Fibroblast of the aortic adventitia (primary cell): ENCODE measurements at regions not wholly inside any gene's neighbourhood (a gene's known extent, or its start where the extent isn't known, plus 50 kb on each side); places are given as distances from the start of the nearest gene placed in this dataset.

Experiments used
- DNase-seq: peaks from one replicate; pipeline ENCODE4 v3.0.0-alpha.2; 2010; ENCODE audit warnings: low read depth
- H3K4me3 ChIP-seq: 2 replicates; pipeline ENCODE4 v1.5.1; 2011; ENCODE audit warnings: low read depth, mild to moderate bottlenecking, control low read depth, low read length, moderate library complexity
- TF ChIP-seq, protein P1 (sequence below): IDR thresholded peaks from 2 replicates; pipeline ENCODE4 v1.5.1; 2011; ENCODE audit warnings: mild to moderate bottlenecking, low read length, control low read depth, inconsistent platforms; ENCODE audit not compliant: insufficient read depth

DNA sequence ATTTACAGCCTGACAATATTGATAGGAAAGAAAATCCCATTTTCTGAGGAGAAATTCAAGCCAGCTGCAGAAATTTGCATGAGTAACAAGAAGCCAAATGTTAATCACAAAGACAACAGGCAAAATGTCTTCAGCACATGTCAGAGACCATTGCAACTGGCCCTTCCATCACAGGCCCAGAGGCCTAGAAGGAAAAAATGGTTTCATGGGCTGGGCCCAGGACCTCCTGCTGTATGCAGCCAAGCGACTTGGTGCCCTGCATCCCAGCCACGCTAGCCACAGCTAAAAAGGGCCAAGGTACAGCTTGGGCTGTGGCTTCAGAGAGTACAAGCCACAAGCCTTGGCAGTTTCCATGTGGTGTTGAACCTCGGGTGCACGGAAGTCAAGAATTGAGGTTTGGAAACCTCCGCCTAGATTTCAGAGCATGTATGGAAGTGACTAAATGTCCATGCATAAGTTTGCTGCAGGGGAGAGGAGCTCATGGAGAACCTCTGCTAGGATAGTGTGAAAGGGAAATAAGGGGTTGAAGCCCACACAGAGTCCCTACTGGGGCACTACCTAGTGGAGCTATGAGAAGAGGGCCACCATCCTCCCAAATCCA, 1474.0 kb downstream of the PCDH9 start:
- DNase-seq, result no peak
- TF ChIP-seq, protein P1, sequence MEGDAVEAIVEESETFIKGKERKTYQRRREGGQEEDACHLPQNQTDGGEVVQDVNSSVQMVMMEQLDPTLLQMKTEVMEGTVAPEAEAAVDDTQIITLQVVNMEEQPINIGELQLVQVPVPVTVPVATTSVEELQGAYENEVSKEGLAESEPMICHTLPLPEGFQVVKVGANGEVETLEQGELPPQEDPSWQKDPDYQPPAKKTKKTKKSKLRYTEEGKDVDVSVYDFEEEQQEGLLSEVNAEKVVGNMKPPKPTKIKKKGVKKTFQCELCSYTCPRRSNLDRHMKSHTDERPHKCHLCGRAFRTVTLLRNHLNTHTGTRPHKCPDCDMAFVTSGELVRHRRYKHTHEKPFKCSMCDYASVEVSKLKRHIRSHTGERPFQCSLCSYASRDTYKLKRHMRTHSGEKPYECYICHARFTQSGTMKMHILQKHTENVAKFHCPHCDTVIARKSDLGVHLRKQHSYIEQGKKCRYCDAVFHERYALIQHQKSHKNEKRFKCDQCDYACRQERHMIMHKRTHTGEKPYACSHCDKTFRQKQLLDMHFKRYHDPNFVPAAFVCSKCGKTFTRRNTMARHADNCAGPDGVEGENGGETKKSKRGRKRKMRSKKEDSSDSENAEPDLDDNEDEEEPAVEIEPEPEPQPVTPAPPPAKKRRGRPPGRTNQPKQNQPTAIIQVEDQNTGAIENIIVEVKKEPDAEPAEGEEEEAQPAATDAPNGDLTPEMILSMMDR, result no peak
- H3K4me3 ChIP-seq, result no peak overlapping the region

DNA sequence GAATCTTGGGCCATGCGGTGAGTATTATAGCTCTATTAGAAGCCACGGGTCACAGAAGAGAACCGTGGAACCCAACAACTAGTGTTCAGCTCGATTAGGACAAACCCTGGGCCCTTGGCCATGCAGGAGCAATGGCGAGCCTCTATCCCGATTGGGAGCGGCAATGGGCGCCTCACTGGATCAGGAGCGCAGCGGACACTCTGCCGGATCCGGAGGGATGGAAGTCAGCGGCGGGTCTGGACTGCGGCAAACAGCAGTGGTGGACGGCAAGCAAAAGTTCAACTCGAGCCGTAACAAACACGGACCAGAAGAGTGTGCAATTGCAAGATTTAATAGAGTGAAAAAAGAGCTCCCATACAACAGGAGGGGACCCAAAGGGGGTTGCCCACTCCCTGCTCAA, 1481.9 kb downstream of the PCDH9 start:
- H3K4me3 ChIP-seq, result no peak overlapping the region
- no peak for DNase-seq
- TF ChIP-seq, protein P1, result no peak

DNA sequence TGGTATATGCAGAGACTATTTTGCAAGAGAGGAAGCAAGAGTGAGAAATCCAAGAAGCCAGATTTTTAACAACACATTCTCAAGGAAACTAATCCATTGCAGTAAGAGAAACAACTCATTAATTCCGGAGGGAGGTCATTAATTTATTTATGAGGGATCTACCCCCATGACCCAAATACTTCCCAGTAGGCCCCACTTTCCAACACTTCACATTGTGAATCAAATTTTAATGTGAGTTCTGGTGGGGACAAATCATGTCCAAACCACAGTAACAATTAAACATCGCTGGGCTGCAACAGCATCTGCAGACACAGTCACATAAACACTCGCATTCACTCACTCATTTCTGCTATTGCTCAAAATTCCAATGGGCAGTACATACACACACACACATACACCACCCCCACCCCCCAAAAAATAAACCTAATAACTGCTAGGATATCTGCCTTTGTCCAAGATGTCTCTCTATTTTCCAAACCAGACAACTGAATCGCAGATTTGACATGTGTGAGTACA, 1483.7 kb downstream of the PCDH9 start:
- TF ChIP-seq, protein P1, result no peak
- no peak for DNase-seq
- H3K4me3 ChIP-seq, result no peak overlapping the region

DNA sequence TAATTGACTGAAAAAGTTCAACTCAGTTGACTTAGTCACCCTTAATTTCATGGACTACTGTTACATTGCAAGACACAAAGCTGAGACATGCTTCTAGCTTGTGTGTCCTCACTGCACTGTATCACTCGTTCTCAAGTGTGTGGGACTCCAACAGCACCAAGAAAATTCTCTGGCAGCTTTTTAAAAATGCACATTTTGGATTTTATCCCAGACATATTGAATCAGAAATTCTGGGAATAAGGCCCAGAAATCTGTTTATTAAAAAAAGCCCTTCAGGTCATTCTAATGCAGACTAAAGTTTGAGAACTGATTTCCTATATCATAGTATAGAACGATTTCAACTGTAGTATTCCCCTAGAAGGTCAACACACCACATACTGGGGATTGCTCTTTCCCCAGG, 1485.3 kb downstream of the PCDH9 start:
- peak; percentile 87 for DNase-seq
- H3K4me3 ChIP-seq, result no peak overlapping the region
- TF ChIP-seq, protein P1, result no peak

DNA sequence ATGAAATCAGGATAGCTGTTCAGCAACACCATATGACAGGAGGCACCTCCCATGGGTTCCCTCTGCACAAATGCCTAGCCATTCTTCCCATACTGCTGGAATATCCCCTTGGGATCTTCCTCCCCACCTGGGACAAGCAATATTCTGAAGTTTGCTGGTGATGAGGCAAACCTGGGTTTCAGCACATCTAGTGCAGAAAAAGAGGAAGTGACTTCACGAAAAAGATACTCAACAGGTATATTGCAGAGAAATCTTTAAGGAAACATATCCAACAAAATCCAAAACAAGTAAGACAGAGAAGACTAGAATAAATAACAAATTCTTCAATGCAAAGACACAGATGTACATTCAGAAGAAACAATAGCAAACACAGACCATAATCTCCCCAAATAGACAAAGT, 1497.0 kb downstream of the PCDH9 start:
- DNase-seq, result no peak
- TF ChIP-seq, protein P1, result no peak
- no peak overlapping the region for H3K4me3 ChIP-seq

DNA sequence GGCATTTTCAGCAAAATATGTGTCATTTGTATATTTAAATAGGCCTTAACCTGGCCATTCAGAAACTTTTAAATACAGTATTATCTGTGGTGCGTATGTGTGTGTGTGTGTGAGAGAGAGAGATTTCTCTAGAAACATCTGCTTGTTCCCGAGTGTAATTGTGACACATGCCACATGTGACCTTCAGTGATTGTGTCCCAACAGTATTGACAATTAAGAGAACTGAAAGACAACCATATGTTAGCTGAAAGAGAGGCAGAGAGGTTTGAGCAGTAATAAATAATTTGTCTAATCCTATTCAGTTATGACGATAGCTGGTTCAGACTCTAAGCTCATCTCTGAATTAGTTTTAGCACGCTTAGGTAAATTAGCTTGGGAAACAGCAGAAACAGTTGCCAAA, 1503.1 kb downstream of the PCDH9 start:
- H3K4me3 ChIP-seq, result no peak overlapping the region
- no peak for DNase-seq
- TF ChIP-seq, protein P1, result no peak

DNA sequence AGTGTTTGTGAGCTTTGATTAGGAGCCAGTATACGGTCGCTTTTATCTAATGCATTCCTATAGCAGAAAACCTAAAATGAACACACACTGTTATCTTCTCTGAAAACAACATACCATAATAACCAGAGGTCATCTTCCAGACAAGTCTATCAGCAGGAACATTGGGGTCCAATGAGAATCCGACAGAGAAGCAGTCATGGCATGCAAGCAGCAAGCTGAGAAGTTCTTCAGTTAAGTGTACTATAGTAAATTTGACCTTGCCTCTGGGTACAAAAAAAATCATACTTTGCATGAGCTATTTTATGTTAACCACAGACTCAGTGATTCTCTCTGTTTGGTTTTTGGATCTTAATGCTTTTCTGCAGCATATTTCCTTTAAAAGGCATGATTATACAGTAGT, 1505.1 kb downstream of the PCDH9 start:
- peak; percentile 17 for DNase-seq
- TF ChIP-seq, protein P1, result no peak
- H3K4me3 ChIP-seq, result no peak overlapping the region
